GM12878 (cell line): ENCODE measurements at regions not wholly inside any gene's neighbourhood (a gene's known extent, or its start where the extent isn't known, plus 50 kb on each side); places are given as distances from the start of the nearest gene placed in this dataset.

Source experiments
- EGR1 ChIP-seq, 2 experiments: IDR thresholded peaks; 1 replicate in 1 of 2; 2 replicates in 1 of 2; pipeline ENCODE4 v1.6.1; 2011 to 2012; ENCODE audit warnings: low read depth in 2 of 2, low read length in 2 of 2, borderline replicate concordance in 1 of 2, mild to moderate bottlenecking in 1 of 2, moderate library complexity in 1 of 2
- EZH2 ChIP-seq: IDR thresholded peaks from 2 replicates; pipeline ENCODE4 v1.6.1; 2012; ENCODE audit warnings: low read depth, mild to moderate bottlenecking, control low read depth, inconsistent platforms, low read length, borderline replicate concordance; ENCODE audit not compliant: control insufficient read depth
- FOS ChIP-seq: IDR thresholded peaks from 3 replicates; pipeline ENCODE4 v1.6.1; 2011; ENCODE audit warnings: borderline replicate concordance; ENCODE audit not compliant: insufficient read length; ENCODE audit errors: extremely low read depth
- NFXL1 ChIP-seq: fragments of 450-650 bp; IDR thresholded peaks from 2 replicates; pipeline ENCODE4 v1.6.1; 2017; ENCODE audit warnings: antibody characterized with exemption, mild to moderate bottlenecking, borderline replicate concordance
- RCOR1 ChIP-seq: conservative IDR thresholded peaks from 2 replicates; pipeline ENCODE4 v1.6.1; 2012; ENCODE audit warnings: low read depth, low read length, improper control_type of control experiment
- STAT1 ChIP-seq: fragments of 450-650 bp; conservative IDR thresholded peaks from 2 replicates; pipeline ENCODE4 v1.6.1; 2014; ENCODE audit warnings: antibody characterized with exemption, mild to moderate bottlenecking
- USF2 ChIP-seq: IDR thresholded peaks from 2 replicates; pipeline ENCODE4 v1.6.1; 2011; ENCODE audit warnings: low read depth, low read length, improper control_type of control experiment, borderline replicate concordance
- TF ChIP-seq, protein P1 (sequence below): fragments of 450-650 bp; formaldehyde crosslinking; IDR thresholded peaks from 2 replicates; pipeline ENCODE4 v1.5.0; 2022; ENCODE audit warnings: mild to moderate bottlenecking, missing genetic modification characterization

GRCh38 chr9:78559449-78559885, 262.5 kb downstream of the PSAT1 start:
- TF ChIP-seq EZH2 (no peak), EGR1 (IDR thresholded peaks at IDR 0.05; ENCODE audit: borderline replicate concordance in 1 of 2, low read depth in 2 of 2, low read length in 2 of 2) (no peak), RCOR1 (no peak), USF2 (no peak), STAT1 (no peak), NFXL1 (no peak), FOS (no peak)
- TF ChIP-seq, protein P1, sequence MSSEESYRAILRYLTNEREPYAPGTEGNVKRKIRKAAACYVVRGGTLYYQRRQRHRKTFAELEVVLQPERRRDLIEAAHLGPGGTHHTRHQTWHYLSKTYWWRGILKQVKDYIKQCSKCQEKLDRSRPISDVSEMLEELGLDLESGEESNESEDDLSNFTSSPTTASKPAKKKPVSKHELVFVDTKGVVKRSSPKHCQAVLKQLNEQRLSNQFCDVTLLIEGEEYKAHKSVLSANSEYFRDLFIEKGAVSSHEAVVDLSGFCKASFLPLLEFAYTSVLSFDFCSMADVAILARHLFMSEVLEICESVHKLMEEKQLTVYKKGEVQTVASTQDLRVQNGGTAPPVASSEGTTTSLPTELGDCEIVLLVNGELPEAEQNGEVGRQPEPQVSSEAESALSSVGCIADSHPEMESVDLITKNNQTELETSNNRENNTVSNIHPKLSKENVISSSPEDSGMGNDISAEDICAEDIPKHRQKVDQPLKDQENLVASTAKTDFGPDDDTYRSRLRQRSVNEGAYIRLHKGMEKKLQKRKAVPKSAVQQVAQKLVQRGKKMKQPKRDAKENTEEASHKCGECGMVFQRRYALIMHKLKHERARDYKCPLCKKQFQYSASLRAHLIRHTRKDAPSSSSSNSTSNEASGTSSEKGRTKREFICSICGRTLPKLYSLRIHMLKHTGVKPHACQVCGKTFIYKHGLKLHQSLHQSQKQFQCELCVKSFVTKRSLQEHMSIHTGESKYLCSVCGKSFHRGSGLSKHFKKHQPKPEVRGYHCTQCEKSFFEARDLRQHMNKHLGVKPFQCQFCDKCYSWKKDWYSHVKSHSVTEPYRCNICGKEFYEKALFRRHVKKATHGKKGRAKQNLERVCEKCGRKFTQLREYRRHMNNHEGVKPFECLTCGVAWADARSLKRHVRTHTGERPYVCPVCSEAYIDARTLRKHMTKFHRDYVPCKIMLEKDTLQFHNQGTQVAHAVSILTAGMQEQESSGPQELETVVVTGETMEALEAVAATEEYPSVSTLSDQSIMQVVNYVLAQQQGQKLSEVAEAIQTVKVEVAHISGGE (CRISPR knock-in tag): no peak
